H1 (cell line): ENCODE measurements at regions not wholly inside any gene's neighbourhood (a gene's known extent, or its start where the extent isn't known, plus 50 kb on each side); places are given as distances from the start of the nearest gene placed in this dataset.

Experiments
- CTCF ChIA-PET: fragments of 300-600 bp; sonication (Branson Sonifier 250); formaldehyde crosslinking; loops from one replicate; lab custom pipeline; 2021; ENCODE audit not compliant: partially characterized antibody; lab: Charles Lee
- POLR2A ChIA-PET: fragments of 300-600 bp; sonication (Branson Sonifier 250); formaldehyde crosslinking; loops from one replicate; lab custom pipeline; 2021; ENCODE audit warnings: inconsistent platforms; ENCODE audit not compliant: partially characterized antibody; lab: Charles Lee
- DNase-seq, 2 experiments: peaks; one replicate each; pipeline versions ENCODE4 v3.0.0 to v3.0.0-alpha.2; 2010 to 2022; ENCODE audit warnings: low spot score in 2 of 2, low read depth in 1 of 2, mixed read lengths in 1 of 2
- FAIRE-seq: peaks from 2 replicates; lab custom pipeline; 2011; peaks lifted over from hg19 to GRCh38; lab: Jason Lieb, UNC
- H2AFZ ChIP-seq: 2 replicates; pipeline ENCODE4 v1.8.1; 2012; ENCODE audit warnings: low read length, inconsistent platforms
- H2AK5ac ChIP-seq: 2 replicates; pipeline ENCODE4 v1.6.1; 2013; ENCODE audit warnings: low read depth, low read length
- H2BK120ac ChIP-seq: replicated peaks from 2 replicates; pipeline ENCODE3; 2013; ENCODE audit warnings: low read depth, low read length, inconsistent platforms
- H2BK12ac ChIP-seq: 2 replicates; pipeline ENCODE4 v1.6.1; 2013; ENCODE audit warnings: low read depth, low read length
- H2BK15ac ChIP-seq: 2 replicates; pipeline ENCODE4 v1.6.1; 2013; ENCODE audit warnings: low read length
- H2BK20ac ChIP-seq: 2 replicates; pipeline ENCODE4 v1.6.1; 2013; ENCODE audit warnings: low read length
- H2BK5ac ChIP-seq: 2 replicates; pipeline ENCODE4 v1.6.1; 2013; ENCODE audit warnings: low read depth, low read length
- H3K14ac ChIP-seq: 2 replicates; pipeline ENCODE4 v1.6.1; 2013; ENCODE audit warnings: inconsistent platforms; ENCODE audit not compliant: insufficient read length
- H3K18ac ChIP-seq: 2 replicates; pipeline ENCODE4 v1.6.1; 2013; ENCODE audit warnings: low read length; ENCODE audit errors: extremely low read depth
- H3K23ac ChIP-seq: 2 replicates; pipeline ENCODE4 v1.6.1; 2013; ENCODE audit warnings: inconsistent platforms; ENCODE audit not compliant: insufficient read length
- H3K23me2 ChIP-seq: 2 replicates; pipeline ENCODE4 v1.6.1; 2013; ENCODE audit warnings: low read depth, low read length
- H3K27ac ChIP-seq: 2 replicates; pipeline ENCODE4 v1.6.1; 2011; ENCODE audit warnings: low read depth, low read length, inconsistent platforms
- H3K27me3 ChIP-seq, 4 experiments: replicated peaks in 1 of 4; 1 replicate in 1 of 4; 2 replicates in 3 of 4; pipeline versions ENCODE4 v1.6.1 to v1.8.1; 2011 to 2013; ENCODE audit warnings: low read length in 3 of 4, mild to moderate bottlenecking in 3 of 4, inconsistent platforms in 2 of 4, mixed read lengths in 2 of 4, moderate library complexity in 1 of 4; ENCODE audit not compliant: control insufficient read depth in 3 of 4, insufficient read depth in 3 of 4; ENCODE audit errors: extremely low read depth in 1 of 4
- H3K36me3 ChIP-seq, 4 experiments: 2 replicates each; pipeline versions ENCODE4 v1.6.1 to v1.8.1; 2011 to 2013; ENCODE audit warnings: mild to moderate bottlenecking in 4 of 4, low read length in 3 of 4, moderate library complexity in 2 of 4, control low read depth in 1 of 4, inconsistent platforms in 1 of 4; ENCODE audit not compliant: insufficient read depth in 4 of 4, control insufficient read depth in 2 of 4
- H3K4ac ChIP-seq: replicated peaks from 2 replicates; pipeline ENCODE3; 2013; ENCODE audit warnings: low read length, low read depth, mixed read lengths, inconsistent platforms; ENCODE audit not compliant: insufficient read length
- H3K4me1 ChIP-seq, 4 experiments: replicated peaks in 1 of 4; 1 replicate in 1 of 4; 2 replicates in 3 of 4; pipeline versions ENCODE4 v1.6.1 to v1.8.1; 2011 to 2013; ENCODE audit warnings: low read length in 3 of 4, inconsistent platforms in 2 of 4, mixed read lengths in 1 of 4; ENCODE audit not compliant: insufficient read depth in 4 of 4, control insufficient read depth in 3 of 4
- H3K4me2 ChIP-seq, 2 experiments: 2 replicates each; pipeline versions ENCODE4 v1.6.1 to v1.8.1; 2011 to 2013; ENCODE audit warnings: low read depth in 2 of 2, low read length in 2 of 2, control low read depth in 1 of 2, inconsistent platforms in 1 of 2, mild to moderate bottlenecking in 1 of 2; ENCODE audit not compliant: insufficient read depth in 1 of 2
- H3K4me3 ChIP-seq, 4 experiments: fragments of 200-600, 300-600 bp in 1 of 4; sonication (generic), shearing (Covaris generic), sonication (Bioruptor Twin) in 1 of 4; 2 replicates each; pipeline versions ENCODE4 v1.5.1 to v1.8.1; 2011 to 2016; ENCODE audit warnings: low read length in 4 of 4, low read depth in 3 of 4, control low read depth in 2 of 4, inconsistent platforms in 2 of 4, mild to moderate bottlenecking in 2 of 4, mixed read lengths in 1 of 4, moderate library complexity in 1 of 4; ENCODE audit not compliant: insufficient read depth in 2 of 4; ENCODE audit errors: extremely low read depth in 1 of 4
- H3K56ac ChIP-seq: replicated peaks from 2 replicates; pipeline ENCODE3; 2013; ENCODE audit warnings: low read depth, mild to moderate bottlenecking, mixed read lengths, low read length, inconsistent platforms; ENCODE audit not compliant: insufficient read length
- H3K79me1 ChIP-seq: 2 replicates; pipeline ENCODE4 v1.6.1; 2013; ENCODE audit warnings: low read depth, low read length, control low read depth
- H3K79me2 ChIP-seq, 2 experiments: 2 replicates each; pipeline versions ENCODE4 v1.6.1 to v1.8.1; 2012 to 2013; ENCODE audit warnings: low read length in 2 of 2, mild to moderate bottlenecking in 2 of 2, inconsistent platforms in 1 of 2; ENCODE audit not compliant: insufficient read depth in 2 of 2, control insufficient read depth in 1 of 2
- H3K9ac ChIP-seq, 4 experiments: replicated peaks in 1 of 4; 1 replicate in 1 of 4; 2 replicates in 3 of 4; pipeline versions ENCODE4 v1.6.1 to v1.8.1; 2011 to 2013; ENCODE audit warnings: low read depth in 3 of 4, low read length in 3 of 4, control low read depth in 2 of 4, mild to moderate bottlenecking in 2 of 4, moderate library complexity in 2 of 4, inconsistent platforms in 1 of 4; ENCODE audit errors: extremely low read depth in 1 of 4
- H3K9me3 ChIP-seq, 2 experiments: 2 replicates each; pipeline versions ENCODE4 v1.6.1 to v1.8.1; 2012 to 2013; ENCODE audit warnings: mild to moderate bottlenecking in 2 of 2, moderate library complexity in 2 of 2, control low read depth in 1 of 2, inconsistent platforms in 1 of 2, low read depth in 1 of 2, low read length in 1 of 2, mixed read lengths in 1 of 2; ENCODE audit not compliant: insufficient read depth in 2 of 2
- H4K20me1 ChIP-seq, 2 experiments: replicated peaks in 1 of 2; 2 replicates each; pipeline versions ENCODE3 to v1.8.1; 2011 to 2013; ENCODE audit warnings: inconsistent platforms in 2 of 2, low read length in 2 of 2, mild to moderate bottlenecking in 1 of 2; ENCODE audit not compliant: insufficient read depth in 2 of 2, control insufficient read depth in 1 of 2
- H4K5ac ChIP-seq: 2 replicates; pipeline ENCODE4 v1.6.1; 2013; ENCODE audit warnings: low read length, low read depth, mixed read lengths, inconsistent platforms; ENCODE audit not compliant: insufficient read length
- H4K8ac ChIP-seq: 2 replicates; pipeline ENCODE4 v1.8.0; 2013; ENCODE audit warnings: mild to moderate bottlenecking, moderate library complexity, low read length, inconsistent platforms; ENCODE audit not compliant: insufficient read depth; ENCODE audit errors: extremely low read depth
- H4K91ac ChIP-seq: replicated peaks from 2 replicates; pipeline ENCODE3; 2013; ENCODE audit warnings: low read length, mixed read lengths, inconsistent platforms; ENCODE audit not compliant: insufficient read length
- POLR2A ChIP-seq, 2 experiments: IDR thresholded peaks; 1 replicate in 1 of 2; 2 replicates in 1 of 2; pipeline ENCODE4 v1.6.1; 2011; ENCODE audit warnings: low read depth in 2 of 2, low read length in 2 of 2, mild to moderate bottlenecking in 2 of 2; ENCODE audit errors: control extremely low read depth in 1 of 2
- SRF ChIP-seq: IDR thresholded peaks from 2 replicates; pipeline ENCODE4 v1.6.1; 2011; ENCODE audit warnings: mild to moderate bottlenecking, low read depth, low read length, moderate library complexity
- WGBS, 2 experiments: shearing (Covaris generic) in 1 of 2; methylation state at CpG; one replicate each; pipeline versions ENCODE4 v1.1.6 to v1.1.7; 2013 to 2015; ENCODE audit warnings: low lambda C conversion rate in 2 of 2, mixed read lengths in 2 of 2, inconsistent platforms in 1 of 2, low coverage in 1 of 2, missing lambda C conversion rate in 1 of 2; ENCODE audit not compliant: insufficient replicate concordance in 2 of 2, insufficient coverage in 1 of 2, insufficient read length in 1 of 2; ENCODE audit errors: extremely low coverage in 1 of 2, missing lambda C conversion rate in 1 of 2; 5-methylcytosine and 5-hydroxymethylcytosine counted together
- TF ChIP-seq, protein P1 (sequence below): IDR thresholded peaks from 2 replicates; pipeline ENCODE4 v1.6.1; 2011; ENCODE audit warnings: low read depth, mild to moderate bottlenecking, low read length; ENCODE audit not compliant: insufficient read depth

- no peaks in the 10 kb centered on the region; the same call in 1 of the 2 replicates for H3K23me2 ChIP-seq
- no peak overlapping the region for H2BK5ac ChIP-seq
- ChIA-PET POLR2A (no interaction called here), CTCF (interaction anchor here (1.0 kb wide), 1 partner anchor 9 kb away, joined by 3 read pairs; no protein-coding TSS in a partner anchor)
- no peak overlapping the region for H2AFZ ChIP-seq
- H4K5ac ChIP-seq: no peak overlapping the region
- no peaks in the 10 kb centered on the region for H3K79me2 ChIP-seq
- H3K9ac ChIP-seq: no peak overlapping the region
- H3K27ac ChIP-seq: no peak overlapping the region
- H2BK120ac ChIP-seq: no peak overlapping the region
- TF ChIP-seq, protein P1, sequence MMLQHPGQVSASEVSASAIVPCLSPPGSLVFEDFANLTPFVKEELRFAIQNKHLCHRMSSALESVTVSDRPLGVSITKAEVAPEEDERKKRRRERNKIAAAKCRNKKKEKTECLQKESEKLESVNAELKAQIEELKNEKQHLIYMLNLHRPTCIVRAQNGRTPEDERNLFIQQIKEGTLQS: no peak
- TF ChIP-seq POLR2A (IDR thresholded peaks at IDR 0.05; ENCODE audit: control extremely low read depth in 1 of 2, low read depth in 2 of 2, low read length in 2 of 2): no peak
- TF ChIP-seq SRF: no peak
- H3K18ac ChIP-seq: no peak overlapping the region
- no peaks in the 10 kb centered on the region for H3K9me3 ChIP-seq
- no peak overlapping the region for H3K56ac ChIP-seq
- no peak overlapping the region for H2AK5ac ChIP-seq
- H2BK12ac ChIP-seq: no peak overlapping the region
- no peak overlapping the region for H4K8ac ChIP-seq
- 85% methylated on average over 7 of the region's 7 CpGs; no CpG with 5 or more reads in 1 of the 2 experiments for WGBS, 2 experiments
- H2BK20ac ChIP-seq: no peak overlapping the region
- H2BK15ac ChIP-seq: no peak overlapping the region
- H3K4ac ChIP-seq: no peak overlapping the region
- DNase-seq (no peak), FAIRE-seq (no peak)
- H3K79me1 ChIP-seq: no peaks in the 10 kb centered on the region
- no peak overlapping the region for H3K4me2 ChIP-seq
- no peak overlapping the region for H3K14ac ChIP-seq
- H3K4me3 ChIP-seq: no peak overlapping the region
- no peaks in the 10 kb centered on the region for H3K36me3 ChIP-seq
- no peaks in the 10 kb centered on the region for H3K27me3 ChIP-seq
- no peak overlapping the region for H4K91ac ChIP-seq
- no peaks in the 10 kb centered on the region for H3K4me1 ChIP-seq
- no peak overlapping the region for H3K23ac ChIP-seq
- no peaks in the 10 kb centered on the region for H4K20me1 ChIP-seq
These were observed 381.0 kb upstream of the NBEA start for GRCh38 chr13:34561033-34561432.
